K562 (cell line): ENCODE measurements at regions not wholly inside any gene's neighbourhood (a gene's known extent, or its start where the extent isn't known, plus 50 kb on each side); places are given as distances from the start of the nearest gene placed in this dataset.

ENCODE experiments used
- ATAC-seq: fragments of 200-7000 bp; cut with Tn5 transposase; 3 replicates; pipeline ENCODE4 v1.9.1; 2020; ENCODE audit warnings: moderate library complexity
- BruUV-seq: library from RNA; stranded (reverse); fragments of 400-500 nt; replicated peaks from 2 replicates; lab custom pipeline; 2021; lab: Mats Ljungman, UMichigan
- CTCF ChIA-PET: fragments of 300-600 bp; formaldehyde crosslinking; extraction: SDS; loops from one replicate; lab custom pipeline; 2021; ENCODE audit warnings: low intra/inter-chr PET ratio; lab: Yijun Ruan, JAX
- POLR2A ChIA-PET: fragments of 300-600, 350-650 bp; sonication (Branson Sonifier 250); formaldehyde crosslinking; extraction: SDS; loops from one replicate; lab custom pipeline; 2021; ENCODE audit warnings: antibody characterized with exemption, inconsistent platforms; lab: Yijun Ruan, JAX
- DNase-seq, 4 experiments: peaks; one replicate each; pipeline versions ENCODE4 v3.0.0 to v3.0.0-alpha.2; 2011 to 2018; ENCODE audit warnings: low spot score in 3 of 4, mixed read lengths in 3 of 4; ENCODE audit errors: extremely low read depth in 1 of 4
- FAIRE-seq: peaks from 2 replicates; lab custom pipeline; 2011; peaks lifted over from hg19 to GRCh38; lab: Jason Lieb, UNC
- H2AFZ ChIP-seq: 2 replicates; pipeline ENCODE4 v1.6.0; 2011; ENCODE audit warnings: low read depth, low read length, control low read depth, inconsistent platforms
- H3K27ac ChIP-seq: fragments of 200-600 bp; 3 replicates; pipeline ENCODE4 v1.8.0; 2011; ENCODE audit warnings: low read depth, mild to moderate bottlenecking, control low read depth, inconsistent platforms, low read length, moderate library complexity, mixed read lengths; ENCODE audit errors: extremely low read depth
- H3K27me3 ChIP-seq, 2 experiments: fragments of 300-600 bp in 1 of 2; 2 replicates in 1 of 2; 3 replicates in 1 of 2; pipeline versions ENCODE4 v1.6.0 to v1.8.0; 2011; ENCODE audit warnings: inconsistent platforms in 2 of 2, low read length in 2 of 2, mild to moderate bottlenecking in 1 of 2, mixed read lengths in 1 of 2, moderate library complexity in 1 of 2; ENCODE audit not compliant: control insufficient read depth in 2 of 2, insufficient read depth in 2 of 2
- H3K36me3 ChIP-seq: fragments of 300-600 bp; 3 replicates; pipeline ENCODE4 v1.8.0; 2011; ENCODE audit warnings: mild to moderate bottlenecking, low read length, inconsistent platforms; ENCODE audit not compliant: control insufficient read depth, insufficient read depth
- H3K4me1 ChIP-seq, 2 experiments: fragments of 200-600 bp in 1 of 2; replicated peaks in 1 of 2; 2 replicates in 1 of 2; 3 replicates in 1 of 2; pipeline versions ENCODE4 v1.5.1 to v1.8.0; 2011; ENCODE audit warnings: inconsistent platforms in 2 of 2, low read length in 2 of 2, mild to moderate bottlenecking in 1 of 2, mixed read lengths in 1 of 2, moderate library complexity in 1 of 2; ENCODE audit not compliant: control insufficient read depth in 2 of 2, insufficient read depth in 2 of 2
- H3K4me2 ChIP-seq: 2 replicates; pipeline ENCODE4 v1.6.1; 2011; ENCODE audit warnings: low read length, control low read depth, inconsistent platforms, mixed read lengths; ENCODE audit not compliant: insufficient read depth
- H3K4me3 ChIP-seq: fragments of 200-600 bp; sonication (generic), shearing (Covaris generic); 2 replicates; pipeline ENCODE4 v1.5.1; 2016; ENCODE audit warnings: control low read depth, inconsistent platforms
- H3K79me2 ChIP-seq: fragments of 200-600 bp; 3 replicates; pipeline ENCODE4 v1.8.0; 2011; ENCODE audit warnings: low read length, inconsistent platforms; ENCODE audit not compliant: control insufficient read depth, insufficient read depth
- H3K9ac ChIP-seq, 2 experiments: 2 replicates each; pipeline versions ENCODE4 v1.6.0 to v1.6.1; 2011; ENCODE audit warnings: low read depth in 2 of 2, low read length in 2 of 2, control low read depth in 1 of 2, inconsistent platforms in 1 of 2, mild to moderate bottlenecking in 1 of 2, mixed read lengths in 1 of 2; ENCODE audit not compliant: insufficient read depth in 1 of 2
- H3K9me1 ChIP-seq: one replicate; pipeline ENCODE4 v1.6.0; 2011; ENCODE audit warnings: inconsistent platforms, mild to moderate bottlenecking, low read length, moderate library complexity; ENCODE audit not compliant: control insufficient read depth, insufficient read depth
- H3K9me3 ChIP-seq: replicated peaks from 2 replicates; pipeline ENCODE4 v1.5.1; 2011; ENCODE audit warnings: low read depth, low read length, inconsistent platforms; ENCODE audit not compliant: control insufficient read depth, insufficient read depth
- H4K20me1 ChIP-seq: replicated peaks from 2 replicates; pipeline ENCODE4 v1.6.1; 2011; ENCODE audit warnings: low read length, inconsistent platforms, mixed read lengths; ENCODE audit not compliant: control insufficient read depth, insufficient read depth
- CBX5 ChIP-seq: IDR thresholded peaks from 2 replicates; pipeline ENCODE4 v1.6.1; 2014; ENCODE audit warnings: low read depth, borderline replicate concordance
- CHD4 ChIP-seq: fragments of 200-600 bp; sonication (generic); IDR thresholded peaks from 3 replicates; pipeline ENCODE4 v1.6.1; 2012; ENCODE audit warnings: low read depth, mild to moderate bottlenecking, mixed read lengths, low read length, inconsistent platforms; ENCODE audit not compliant: insufficient read depth, insufficient replicate concordance, poor library complexity, severe bottlenecking
- ELF1 ChIP-seq: fragments of 200-800 bp; sonication (Bioruptor generic); IDR thresholded peaks from 2 replicates; pipeline ENCODE4 v1.6.1; 2016; ENCODE audit warnings: missing genetic modification characterization, missing compliant biosample characterization
- MNT ChIP-seq, 2 experiments: fragments of 450-650 bp; conservative IDR thresholded peaks; 2 replicates each; pipeline ENCODE4 v1.6.1; 2017; ENCODE audit warnings: mild to moderate bottlenecking in 2 of 2, moderate library complexity in 2 of 2
- NUFIP1 ChIP-seq: fragments of 450-650 bp; IDR thresholded peaks from 2 replicates; pipeline ENCODE4 v1.6.1; 2018; ENCODE audit not compliant: partially characterized antibody
- RFX5 ChIP-seq: IDR thresholded peaks from 2 replicates; pipeline ENCODE4 v1.6.1; 2011; ENCODE audit warnings: low read depth, mild to moderate bottlenecking, improper control_type of control experiment, low read length
- TCF15 ChIP-seq: fragments of 250-450 bp; sonication (Bioruptor Pico); IDR thresholded peaks from 2 replicates; pipeline ENCODE4 v1.8.0; 2022; ENCODE audit warnings: moderate library complexity, mild to moderate bottlenecking, inconsistent platforms
- TEAD2 ChIP-seq: fragments of 450-650 bp; IDR thresholded peaks from 2 replicates; pipeline ENCODE4 v1.6.1; 2016; ENCODE audit warnings: missing genetic modification characterization, control low read depth, missing compliant biosample characterization
- THAP7 ChIP-seq: fragments of 250-450 bp; sonication (Bioruptor Pico); IDR thresholded peaks from 2 replicates; pipeline ENCODE4 v1.5.0; 2021
- TRIM24 ChIP-seq, 2 experiments: fragments of 450-650 bp; IDR thresholded peaks; 2 replicates each; pipeline ENCODE4 v1.6.1; 2016
- USF1 ChIP-seq: sonication (generic); formaldehyde crosslinking; IDR thresholded peaks from 2 replicates; pipeline ENCODE4 v1.9.0; 2022; ENCODE audit warnings: mild to moderate bottlenecking, missing genetic modification reagents
- USF2 ChIP-seq: sonication (generic); formaldehyde crosslinking; IDR thresholded peaks from 2 replicates; pipeline ENCODE4 v1.5.0; 2020; ENCODE audit warnings: missing genetic modification reagents
- ZBTB34 ChIP-seq: fragments of 250-450 bp; sonication (Bioruptor Pico); IDR thresholded peaks from 2 replicates; pipeline ENCODE4 v1.8.0; 2021; ENCODE audit warnings: mild to moderate bottlenecking, moderate library complexity
- ZNF23 ChIP-seq: fragments of 250-450 bp; sonication (Bioruptor Pico); IDR thresholded peaks from 2 replicates; pipeline ENCODE4 v1.4.0; 2020; ENCODE audit warnings: mild to moderate bottlenecking
- ZNF280A ChIP-seq: fragments of 450-650 bp; IDR thresholded peaks from 2 replicates; pipeline ENCODE4 v1.6.1; 2018; ENCODE audit warnings: mild to moderate bottlenecking, low read depth; ENCODE audit not compliant: partially characterized antibody
- ZNF717 ChIP-seq: fragments of 250-450 bp; sonication (Bioruptor Pico); IDR thresholded peaks from 2 replicates; pipeline ENCODE4 v1.5.0; 2021
- WGBS: fragments of 100-300 bp; shearing (Covaris generic); methylation state at CpG from one replicate; pipeline ENCODE4 v1.1.6; 2016; ENCODE audit warnings: low coverage, mixed read lengths; ENCODE audit not compliant: insufficient coverage; ENCODE audit errors: missing lambda C conversion rate; 5-methylcytosine and 5-hydroxymethylcytosine counted together
- in situ Hi-C: fragments of 300-500 bp; cut with MboI; formaldehyde crosslinking; loops from 4 replicates; pipeline ENCODE4 v1.15.0; 2018; ENCODE audit warnings: inconsistent platforms, mixed read lengths
- intact Hi-C: fragments of 100-400 bp; cut with micrococcal nuclease; formaldehyde crosslinking; loops from 2 replicates; pipeline ENCODE4 v1.14.2; 2022

GRCh38 chr4:31021008-31021407 is 300.8 kb downstream of the PCDH7 start:
- intact Hi-C loops (no loop called here), in situ Hi-C loops (no loop called here)
- H3K36me3 ChIP-seq: no peaks in the 10 kb centered on the region
- no peaks in the 10 kb centered on the region for H3K9me1 ChIP-seq
- H4K20me1 ChIP-seq: no peaks in the 10 kb centered on the region
- 0% methylated on average over 2 of the region's 2 CpGs for WGBS
- H3K9ac ChIP-seq: no peak overlapping the region
- no peaks in the 10 kb centered on the region for H3K27me3 ChIP-seq
- H3K79me2 ChIP-seq: no peaks in the 10 kb centered on the region
- no peak overlapping the region for H3K27ac ChIP-seq
- no peak for TF ChIP-seq CBX5
- TF ChIP-seq CHD4: no peak
- TF ChIP-seq ZNF23: no peak
- TF ChIP-seq ZBTB34 (CRISPR knock-in tag): no peak
- no peak for TF ChIP-seq TEAD2 (tag)
- no peak for TF ChIP-seq ZNF717 (CRISPR knock-in tag)
- no peak for TF ChIP-seq MNT (conservative IDR thresholded peaks at IDR 0.05)
- TF ChIP-seq USF2 (CRISPR knock-in tag): no peak
- TF ChIP-seq USF1 (CRISPR knock-in tag): no peak
- no peak for TF ChIP-seq RFX5
- no peak for TF ChIP-seq ELF1 (tag)
- TF ChIP-seq THAP7 (CRISPR knock-in tag): no peak
- TF ChIP-seq ZNF280A: no peak
- TF ChIP-seq NUFIP1: no peak
- no peak for TF ChIP-seq TCF15
- no peak for TF ChIP-seq TRIM24 (IDR thresholded peaks at IDR 0.05)
- no peaks in the 10 kb centered on the region for H3K9me3 ChIP-seq
- no TSS peak for BruUV-seq
- ChIA-PET CTCF (no interaction called here), POLR2A (no interaction called here)
- H3K4me1 ChIP-seq: no peaks in the 10 kb centered on the region
- FAIRE-seq (no peak), ATAC-seq (no peak), DNase-seq (no peak)
- no peak overlapping the region for H3K4me3 ChIP-seq
- H2AFZ ChIP-seq: no peak overlapping the region
- no peak overlapping the region for H3K4me2 ChIP-seq
